HG03521 (cell line): ENCODE measurements at regions not wholly inside any gene's neighbourhood (a gene's known extent, or its start where the extent isn't known, plus 50 kb on each side); places are given as distances from the start of the nearest gene placed in this dataset.

Source experiments
- ATAC-seq: cut with Tn5 transposase; IDR thresholded peaks from one replicate; pipeline ENCODE4 v1.9.1; 2021; ENCODE audit warnings: mild to moderate bottlenecking, moderate library complexity; ENCODE audit not compliant: unreplicated experiment

DNA sequence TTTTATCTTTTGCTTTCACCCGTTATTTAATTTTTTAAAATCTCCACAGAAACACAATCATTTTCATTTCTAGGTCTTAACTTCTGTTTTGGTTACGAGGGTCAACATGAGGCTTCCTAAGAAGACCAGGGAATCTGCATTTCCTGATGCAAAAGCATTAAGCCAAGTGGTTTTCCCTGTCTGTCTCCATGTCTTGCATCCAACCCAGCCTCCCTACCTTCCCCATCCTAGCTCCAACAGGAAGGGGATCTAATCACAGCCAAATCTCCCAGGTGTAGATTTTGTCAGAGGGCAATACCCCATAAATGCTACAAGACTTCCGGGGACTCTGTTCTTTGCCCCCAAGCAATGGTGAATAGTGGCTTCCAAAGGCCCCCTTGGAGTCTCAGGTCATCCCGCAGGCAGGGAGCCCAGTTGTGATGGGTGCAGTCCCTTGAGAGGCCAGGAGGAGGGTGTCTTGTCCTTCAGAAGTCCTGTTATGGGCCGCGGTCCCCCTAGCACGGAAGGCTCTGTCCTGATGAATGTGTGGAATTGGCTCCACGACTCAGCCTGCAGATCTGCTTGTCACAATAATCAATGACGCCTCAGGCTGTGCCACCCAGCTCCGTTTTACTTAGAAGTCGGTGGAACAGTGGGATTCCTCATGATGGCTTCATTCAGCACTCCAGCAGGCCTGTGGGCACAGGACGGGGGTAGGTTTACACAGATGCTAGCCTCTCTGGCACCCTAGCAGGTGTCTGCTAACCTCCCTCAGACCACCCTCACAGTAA lies 141.1 kb downstream of the RGS9 start:
- no peak for ATAC-seq

DNA sequence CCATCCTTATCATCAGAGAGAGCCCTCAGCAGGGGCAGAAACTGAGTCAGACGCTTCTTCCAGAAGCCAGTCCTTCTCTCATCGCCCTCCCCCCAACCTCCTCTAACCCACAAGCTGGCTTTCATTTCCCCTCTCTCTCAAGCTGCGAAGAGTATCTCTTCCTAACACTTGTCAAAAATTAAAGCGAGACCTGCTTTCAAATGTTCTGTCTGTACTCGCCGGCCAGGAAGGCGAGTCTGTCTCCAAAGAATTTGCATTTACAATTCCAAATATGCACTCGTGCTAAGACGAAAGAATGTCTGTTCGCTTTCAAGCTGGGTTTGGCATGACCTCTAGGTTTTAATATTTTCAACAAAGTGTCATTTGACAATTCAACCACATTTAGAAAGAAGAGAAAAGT lies 140.4 kb downstream of the RGS9 start:
- ATAC-seq, result no peak
